HG03558 (cell line): ENCODE measurements at regions not wholly inside any gene's neighbourhood (a gene's known extent, or its start where the extent isn't known, plus 50 kb on each side); places are given as distances from the start of the nearest gene placed in this dataset.

Source experiments
- ATAC-seq: cut with Tn5 transposase; IDR thresholded peaks from one replicate; pipeline ENCODE4 v1.9.1; 2021; ENCODE audit warnings: moderate number of reproducible peaks; ENCODE audit not compliant: unreplicated experiment; ENCODE audit errors: extremely low read depth

DNA sequence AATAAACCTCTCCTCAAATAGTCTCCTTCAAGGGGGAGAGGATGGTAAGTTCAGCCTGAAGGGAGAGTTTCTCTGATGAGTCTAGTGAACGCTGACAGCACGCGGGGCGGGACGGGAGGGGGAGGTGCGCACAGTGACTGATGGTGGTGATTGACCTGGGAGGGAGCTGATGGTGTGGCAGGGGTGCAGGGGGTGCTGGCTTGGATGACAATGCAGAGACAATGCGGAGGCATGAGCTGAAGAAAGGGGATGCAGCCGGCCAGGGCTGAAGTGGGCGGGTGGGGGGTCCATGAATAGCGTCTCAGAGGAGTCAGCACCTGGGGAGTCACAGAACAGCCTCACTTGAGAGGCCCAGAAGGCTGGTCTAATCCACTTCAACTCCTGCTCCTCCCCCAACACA lies 142.5 kb upstream of the PJA1 start:
- ATAC-seq = no peak

- ATAC-seq = no peak
Measured at GRCh38 chrX:69307029-69307428, 141.8 kb upstream of the PJA1 start.

DNA sequence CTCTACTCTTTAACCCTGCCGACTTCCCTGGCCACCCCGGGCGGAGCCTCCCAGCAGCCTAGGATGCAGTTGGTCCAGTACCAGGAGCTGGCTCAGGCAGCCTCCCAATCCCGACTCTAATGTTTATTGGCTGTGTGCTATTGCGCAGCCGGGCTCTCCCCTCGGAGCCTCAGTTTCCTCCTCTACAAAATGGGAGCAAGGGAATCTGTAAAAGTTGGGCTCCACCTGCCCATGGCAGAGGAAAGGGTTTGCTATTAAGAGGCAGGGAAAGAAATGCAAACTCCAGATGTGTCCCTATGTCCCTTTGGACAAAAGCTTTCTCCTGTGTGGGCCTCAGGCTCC lies 140.8 kb upstream of the PJA1 start:
- no peak for ATAC-seq

DNA sequence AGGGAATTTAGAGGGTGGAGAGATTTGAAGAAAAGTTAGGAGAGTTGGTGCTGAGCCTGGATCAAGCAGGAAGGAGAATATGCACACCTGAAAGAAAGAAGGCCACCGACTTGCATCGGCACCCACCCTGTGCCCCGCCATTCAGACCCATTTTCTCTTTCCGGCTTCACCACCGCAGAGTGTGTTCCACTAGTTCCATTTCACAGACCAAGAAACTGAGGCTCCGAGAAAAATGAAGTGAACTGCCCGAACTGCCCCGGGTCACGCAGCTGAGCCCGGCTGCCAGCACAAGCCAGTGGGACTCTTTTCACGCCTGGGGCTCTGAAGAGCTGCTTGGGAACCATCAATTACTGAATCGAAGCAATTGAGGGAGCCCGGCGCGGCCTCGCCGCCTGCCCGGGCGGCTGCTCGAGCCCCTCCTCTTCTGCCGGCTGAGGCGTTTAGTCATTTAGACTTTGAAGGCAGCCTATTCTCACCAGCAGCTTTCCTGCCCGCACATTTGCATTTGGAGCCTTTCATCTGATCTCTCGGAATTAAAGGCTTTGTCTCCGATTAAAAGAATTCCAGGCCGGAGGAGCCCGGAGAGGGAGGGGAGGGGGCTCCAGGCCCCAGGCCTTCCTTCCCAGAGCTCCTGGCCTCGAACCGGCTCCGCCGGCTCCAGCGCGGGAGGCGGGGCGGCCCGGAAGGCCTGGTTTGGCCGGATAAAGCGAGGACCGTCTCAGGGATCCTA lies 140.2 kb upstream of the PJA1 start:
- ATAC-seq = no peak

- ATAC-seq = no peak
Measured at GRCh38 chrX:69303231-69303630, 138.0 kb upstream of the PJA1 start.

DNA sequence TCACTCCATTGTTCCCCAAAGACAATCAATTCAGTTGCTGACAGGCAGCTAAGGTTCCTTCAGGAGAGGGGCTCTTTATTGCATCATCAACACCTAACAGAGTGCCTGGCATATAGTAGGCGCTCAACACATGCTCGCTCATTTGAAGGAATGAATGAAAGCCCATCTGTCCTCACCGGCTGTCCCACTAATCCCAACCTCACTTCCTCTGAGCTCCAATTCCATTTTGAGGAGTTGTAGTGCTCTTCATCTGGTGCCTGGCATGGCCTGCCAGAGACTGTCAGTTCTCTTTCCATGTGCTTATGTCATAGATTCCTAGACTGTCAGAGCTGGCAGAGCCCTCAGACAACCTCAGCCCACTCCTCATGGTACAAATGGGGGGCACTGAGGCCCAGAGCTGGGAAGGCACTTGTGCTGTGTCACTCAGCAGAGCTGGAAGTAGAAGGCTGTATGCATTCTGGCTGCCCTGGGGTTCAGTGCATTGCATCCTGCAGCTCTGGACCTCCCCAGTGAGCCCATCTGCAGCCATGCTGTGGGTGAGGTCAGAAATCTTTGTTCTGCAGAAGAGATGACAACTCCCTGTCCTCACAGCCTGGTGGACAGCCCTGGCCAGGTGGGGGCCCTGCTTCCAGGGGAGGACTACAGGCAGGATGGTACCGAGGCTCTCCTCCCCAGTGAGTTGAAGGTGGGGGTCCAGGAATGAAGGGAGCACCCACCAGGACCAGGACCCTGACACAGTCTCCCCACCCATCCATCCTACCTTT lies 134.9 kb upstream of the PJA1 start:
- ATAC-seq = no peak

DNA sequence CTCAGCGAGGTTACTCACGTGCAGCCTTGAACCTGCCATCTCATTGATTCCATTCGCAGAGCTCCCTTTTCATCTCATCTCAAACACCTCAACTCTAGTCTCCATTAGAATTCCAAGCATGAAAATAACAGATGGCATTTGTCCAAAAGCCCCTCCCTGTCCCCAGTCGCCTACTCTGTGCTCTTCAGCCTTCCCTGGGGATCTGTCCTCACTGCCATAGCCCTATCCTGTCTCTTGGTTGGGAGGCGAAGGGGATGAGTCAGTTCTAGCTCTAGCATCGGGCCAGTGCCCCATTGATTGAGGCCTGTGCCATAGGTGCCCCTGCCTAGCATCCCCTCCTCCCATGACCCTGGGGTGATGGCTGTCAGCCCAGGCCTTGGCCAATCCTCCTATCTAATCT lies 134.0 kb upstream of the PJA1 start:
- ATAC-seq = no peak

DNA sequence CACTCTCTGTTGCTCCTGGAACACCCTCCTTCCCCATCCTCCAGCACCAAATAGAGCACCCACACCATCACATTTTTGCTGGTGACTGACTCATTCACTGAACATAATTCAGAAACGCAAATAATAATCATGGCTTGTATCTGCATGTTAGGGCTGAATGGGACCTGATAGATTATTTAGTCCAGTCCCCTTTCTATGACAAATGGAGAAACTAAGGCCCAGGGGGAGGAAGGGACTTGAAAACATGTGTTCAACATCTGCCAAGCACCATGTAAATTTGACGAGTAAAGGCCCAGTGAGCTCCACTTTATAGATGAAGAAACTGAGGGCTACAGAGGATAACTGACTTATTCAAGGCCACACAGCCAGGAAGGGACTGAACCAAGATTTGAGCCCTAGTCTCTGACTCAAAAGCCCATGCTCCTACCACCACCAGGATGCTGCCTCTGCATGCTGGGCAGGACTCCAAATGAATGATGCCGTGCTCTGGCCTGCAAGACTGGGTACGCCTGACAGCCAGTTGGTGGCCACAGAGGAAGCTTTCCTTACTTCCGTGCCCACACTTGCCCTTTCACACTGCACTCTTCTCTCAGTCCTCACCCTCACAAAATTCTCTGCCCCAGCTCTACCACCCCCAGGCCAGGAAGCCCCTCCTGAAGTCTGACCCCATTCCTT lies 133.3 kb upstream of the PJA1 start:
- no peak for ATAC-seq

- ATAC-seq = no peak
Measured at GRCh38 chrX:69297506-69297905, 132.3 kb upstream of the PJA1 start.

- no peak for ATAC-seq
Measured at GRCh38 chrX:69293776-69294601, 128.7 kb upstream of the PJA1 start.

GRCh38 chrX:69291116-69291515 lies 125.9 kb upstream of the PJA1 start:
- no peak for ATAC-seq

GRCh38 chrX:69290292-69290691 lies 125.0 kb upstream of the PJA1 start:
- no peak for ATAC-seq

DNA sequence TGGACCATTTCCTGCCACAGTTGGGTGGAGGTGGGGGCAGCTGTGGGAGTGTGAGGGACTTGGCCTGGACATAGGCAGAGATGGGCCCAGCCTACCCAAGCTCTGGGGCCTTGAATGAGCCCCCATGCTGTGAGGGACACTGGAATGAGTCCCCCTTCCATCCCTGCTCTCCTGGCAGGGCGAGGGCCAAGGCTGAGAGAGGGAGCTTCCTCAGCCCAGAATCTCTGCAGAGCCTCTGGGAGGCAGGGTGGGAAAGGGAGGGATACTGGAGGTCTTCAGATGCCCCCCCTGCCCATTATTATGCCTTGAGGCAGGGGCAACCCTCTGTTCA lies 124.5 kb upstream of the PJA1 start:
- ATAC-seq = no peak

GRCh38 chrX:69289046-69289792 lies 124.0 kb upstream of the PJA1 start:
- no peak for ATAC-seq

- ATAC-seq = no peak
Measured at GRCh38 chrX:69287095-69287494, 121.8 kb upstream of the PJA1 start.

DNA sequence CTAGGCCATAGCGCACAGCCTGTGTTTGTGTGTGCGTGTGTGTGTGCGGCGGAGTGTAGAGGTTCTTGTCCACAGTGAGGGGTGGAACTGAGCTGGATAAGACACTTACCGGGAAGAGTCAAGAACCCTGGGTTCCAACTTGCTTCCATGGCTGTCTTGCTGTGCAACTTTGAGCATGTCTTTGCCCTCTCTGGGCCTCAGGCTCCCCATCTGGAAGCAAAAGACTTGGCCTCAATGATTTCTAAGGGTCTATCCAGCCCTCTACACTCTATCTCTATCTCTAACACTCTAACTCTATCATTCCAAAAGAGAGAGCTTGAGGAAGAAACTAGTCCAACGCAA lies 121.3 kb upstream of the PJA1 start:
- ATAC-seq = no peak

DNA sequence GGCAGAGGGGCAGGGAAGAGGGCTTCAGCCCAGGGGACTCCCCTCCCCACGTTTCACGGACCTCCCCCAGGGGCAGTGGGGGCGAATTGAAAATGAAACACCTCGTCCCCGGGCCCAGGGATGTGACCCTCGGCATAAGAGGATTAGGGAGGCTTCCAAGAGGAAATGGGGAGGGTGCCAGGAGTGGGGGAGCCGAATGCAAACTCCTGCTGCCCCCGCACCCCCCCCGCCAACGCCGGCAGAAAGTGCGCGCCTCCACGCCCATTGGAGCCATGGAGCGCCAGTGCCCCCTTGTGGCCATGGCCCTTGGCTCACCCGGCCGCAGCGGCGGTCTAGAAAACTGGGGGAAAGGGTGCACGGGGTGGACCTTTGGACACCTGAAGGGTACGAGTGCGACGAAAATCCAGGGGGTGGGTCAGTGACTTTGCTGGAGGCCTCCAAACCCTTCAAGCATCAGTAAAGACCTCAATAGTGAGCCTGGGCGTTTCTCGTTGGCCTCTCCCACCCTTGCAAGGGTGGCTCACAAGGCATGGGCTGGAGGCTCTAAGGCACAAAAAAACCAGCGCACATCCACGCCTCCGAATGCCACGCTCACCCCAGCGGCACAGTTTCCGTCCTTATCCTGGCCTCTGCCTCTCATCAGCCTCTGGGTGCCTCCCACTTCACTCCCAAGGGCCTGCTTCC lies 120.8 kb upstream of the PJA1 start:
- ATAC-seq = no peak

- ATAC-seq = no peak
Measured at GRCh38 chrX:69285401-69285877, 120.2 kb upstream of the PJA1 start.

- ATAC-seq = no peak
Measured at GRCh38 chrX:69284491-69284890, 119.2 kb upstream of the PJA1 start.
